Endothelial cell of umbilical vein (primary cell): ENCODE measurements at regions not wholly inside any gene's neighbourhood (a gene's known extent, or its start where the extent isn't known, plus 50 kb on each side); places are given as distances from the start of the nearest gene placed in this dataset.

ENCODE experiments used
- CTCF ChIP-seq, 2 donors: IDR thresholded peaks; 1 replicate in 1 of 2; 2 replicates in 1 of 2; pipeline ENCODE4 v1.5.1; 2011; ENCODE audit warnings: low read length in 2 of 2, mild to moderate bottlenecking in 2 of 2, moderate library complexity in 2 of 2, control low read depth in 1 of 2, inconsistent platforms in 1 of 2, low read depth in 1 of 2; ENCODE audit not compliant: insufficient read depth in 1 of 2; ENCODE audit errors: extremely low read depth in 1 of 2
- EZH2 ChIP-seq: IDR thresholded peaks from 2 replicates; pipeline ENCODE4 v1.6.1; 2012; ENCODE audit warnings: borderline replicate concordance, low read depth, mild to moderate bottlenecking, moderate library complexity, low read length, inconsistent platforms; ENCODE audit not compliant: severe bottlenecking
- FOS ChIP-seq: IDR thresholded peaks from 2 replicates; pipeline ENCODE4 v1.6.1; 2011; ENCODE audit warnings: mild to moderate bottlenecking, low read length, moderate library complexity, borderline replicate concordance; ENCODE audit not compliant: insufficient read depth
- GATA2 ChIP-seq: IDR thresholded peaks from 2 replicates; pipeline ENCODE4 v1.7.0; 2011; ENCODE audit warnings: low read depth, mild to moderate bottlenecking, moderate library complexity, mixed read lengths, low read length; ENCODE audit not compliant: insufficient read length, insufficient read depth
- JUN ChIP-seq: IDR thresholded peaks from 2 replicates; pipeline ENCODE4 v1.6.1; 2011; ENCODE audit warnings: borderline replicate concordance, low read depth; ENCODE audit not compliant: insufficient read length, insufficient read depth
- MAX ChIP-seq: IDR thresholded peaks from 2 replicates; pipeline ENCODE4 v1.6.1; 2011; ENCODE audit not compliant: insufficient read depth, insufficient read length
- MYC ChIP-seq: IDR thresholded peaks from one replicate; pipeline ENCODE4 v1.6.1; 2011; ENCODE audit warnings: mild to moderate bottlenecking, low read depth, low read length
- POLR2A ChIP-seq: IDR thresholded peaks from 2 replicates; pipeline ENCODE4 v1.6.1; 2012; ENCODE audit warnings: low read depth, mild to moderate bottlenecking, control low read depth, low read length
- POLR2AphosphoS5 ChIP-seq: IDR thresholded peaks from 2 replicates; pipeline ENCODE4 v1.6.1; 2012; ENCODE audit warnings: low read depth, mild to moderate bottlenecking, control low read depth, low read length, moderate library complexity; ENCODE audit not compliant: insufficient read depth

GRCh38 chr1:36605942-36606640 is 123.4 kb upstream of the CSF3R start:
- TF ChIP-seq CTCF (IDR thresholded peaks at IDR 0.05; ENCODE audit: extremely low read depth in 1 of 2, insufficient read depth in 1 of 2, low read depth in 1 of 2, low read length in 2 of 2) (no peak), POLR2AphosphoS5 (no peak), FOS (no peak), GATA2 (no peak), POLR2A (no peak), MAX (no peak), EZH2 (no peak), MYC (no peak), JUN (no peak)
